Endothelial cell of umbilical vein (primary cell): ENCODE measurements at regions not wholly inside any gene's neighbourhood (a gene's known extent, or its start where the extent isn't known, plus 50 kb on each side); places are given as distances from the start of the nearest gene placed in this dataset.

Experiments used
- BruUV-seq: library from RNA; stranded (reverse); fragments of 400-500 nt; replicated peaks from 2 replicates; lab custom pipeline; 2021; lab: Mats Ljungman, UMichigan
- CTCF ChIA-PET: fragments of 300-600, 350-600 bp; sonication (Branson Sonifier 250); formaldehyde crosslinking; loops from one replicate; lab custom pipeline; 2021; ENCODE audit warnings: antibody characterized with exemption, inconsistent platforms; lab: Charles Lee
- POLR2A ChIA-PET: fragments of 300-600, 350-600 bp; sonication (Branson Sonifier 250); formaldehyde crosslinking; loops from one replicate; lab custom pipeline; 2021; ENCODE audit warnings: antibody characterized with exemption, inconsistent platforms; lab: Charles Lee
- DNase-seq: peaks from one replicate; pipeline ENCODE4 v3.0.0-alpha.2; 2011; ENCODE audit warnings: low read depth, low spot score
- FAIRE-seq: peaks from 2 replicates; lab custom pipeline; 2011; peaks lifted over from hg19 to GRCh38; lab: Jason Lieb, UNC
- H2AFZ ChIP-seq: 2 replicates; pipeline ENCODE4 v1.6.0; 2012; ENCODE audit warnings: low read depth, low read length, control low read depth, inconsistent platforms
- H3K27ac ChIP-seq: 2 replicates; pipeline ENCODE4 v1.5.1; 2011; ENCODE audit warnings: low read depth, mild to moderate bottlenecking, control low read depth, low read length, moderate library complexity; ENCODE audit not compliant: insufficient read depth
- H3K27me3 ChIP-seq, 2 experiments: 2 replicates each; pipeline versions ENCODE4 v1.6.0 to v1.6.1; 2011; ENCODE audit warnings: low read length in 2 of 2, mixed read lengths in 1 of 2; ENCODE audit not compliant: control insufficient read depth in 2 of 2, insufficient read depth in 2 of 2
- H3K36me3 ChIP-seq, 2 experiments: 2 replicates in 1 of 2; 3 replicates in 1 of 2; pipeline ENCODE4 v1.5.1; 2011; ENCODE audit warnings: low read length in 2 of 2, mild to moderate bottlenecking in 1 of 2, moderate library complexity in 1 of 2; ENCODE audit not compliant: control insufficient read depth in 2 of 2, insufficient read depth in 2 of 2; ENCODE audit errors: extremely low read depth in 1 of 2
- H3K4me1 ChIP-seq: 3 replicates; pipeline ENCODE4 v1.5.1; 2011; ENCODE audit warnings: mild to moderate bottlenecking, low read length; ENCODE audit not compliant: control insufficient read depth, insufficient read depth; ENCODE audit errors: extremely low read depth
- H3K4me2 ChIP-seq: 2 replicates; pipeline ENCODE4 v1.6.1; 2011; ENCODE audit warnings: low read length, control low read depth, mixed read lengths; ENCODE audit not compliant: insufficient read depth
- H3K4me3 ChIP-seq, 3 experiments: fragments of 200-600 bp in 1 of 3; sonication (generic), shearing (Covaris generic) in 1 of 3; replicated peaks in 1 of 3; 2 replicates each; pipeline ENCODE4 v1.5.1; 2011 to 2016; ENCODE audit warnings: control low read depth in 3 of 3, low read length in 3 of 3, mild to moderate bottlenecking in 2 of 3, inconsistent platforms in 1 of 3, low read depth in 1 of 3, moderate library complexity in 1 of 3; ENCODE audit not compliant: insufficient read depth in 1 of 3
- H3K79me2 ChIP-seq: 2 replicates; pipeline ENCODE4 v1.6.0; 2012; ENCODE audit warnings: low read length, inconsistent platforms; ENCODE audit not compliant: control insufficient read depth, insufficient read depth
- H3K9ac ChIP-seq: replicated peaks from 2 replicates; pipeline ENCODE3; 2011; ENCODE audit warnings: low read length, control low read depth; ENCODE audit not compliant: insufficient read depth; ENCODE audit errors: extremely low read depth
- H3K9me1 ChIP-seq: replicated peaks from 3 replicates; pipeline ENCODE4 v1.6.0; 2011; ENCODE audit warnings: mild to moderate bottlenecking, low read length; ENCODE audit not compliant: control insufficient read depth, insufficient read depth; ENCODE audit errors: extremely low read depth
- H3K9me3 ChIP-seq: replicated peaks from 2 replicates; pipeline ENCODE4 v1.5.1; 2012; ENCODE audit warnings: low read length, inconsistent platforms; ENCODE audit not compliant: control insufficient read depth, insufficient read depth
- H4K20me1 ChIP-seq: replicated peaks from 2 replicates; pipeline ENCODE3; 2011; ENCODE audit warnings: mild to moderate bottlenecking, low read length; ENCODE audit not compliant: control insufficient read depth, insufficient read depth; ENCODE audit errors: extremely low read depth
- CTCF ChIP-seq, 2 donors: IDR thresholded peaks; 1 replicate in 1 of 2; 2 replicates in 1 of 2; pipeline ENCODE4 v1.5.1; 2011; ENCODE audit warnings: low read length in 2 of 2, mild to moderate bottlenecking in 2 of 2, moderate library complexity in 2 of 2, control low read depth in 1 of 2, inconsistent platforms in 1 of 2, low read depth in 1 of 2; ENCODE audit not compliant: insufficient read depth in 1 of 2; ENCODE audit errors: extremely low read depth in 1 of 2
- EZH2 ChIP-seq: IDR thresholded peaks from 2 replicates; pipeline ENCODE4 v1.6.1; 2012; ENCODE audit warnings: borderline replicate concordance, low read depth, mild to moderate bottlenecking, moderate library complexity, low read length, inconsistent platforms; ENCODE audit not compliant: severe bottlenecking
- FOS ChIP-seq: IDR thresholded peaks from 2 replicates; pipeline ENCODE4 v1.6.1; 2011; ENCODE audit warnings: mild to moderate bottlenecking, low read length, moderate library complexity, borderline replicate concordance; ENCODE audit not compliant: insufficient read depth
- GATA2 ChIP-seq: IDR thresholded peaks from 2 replicates; pipeline ENCODE4 v1.7.0; 2011; ENCODE audit warnings: low read depth, mild to moderate bottlenecking, moderate library complexity, mixed read lengths, low read length; ENCODE audit not compliant: insufficient read length, insufficient read depth
- JUN ChIP-seq: IDR thresholded peaks from 2 replicates; pipeline ENCODE4 v1.6.1; 2011; ENCODE audit warnings: borderline replicate concordance, low read depth; ENCODE audit not compliant: insufficient read length, insufficient read depth
- MAX ChIP-seq: IDR thresholded peaks from 2 replicates; pipeline ENCODE4 v1.6.1; 2011; ENCODE audit not compliant: insufficient read depth, insufficient read length
- MYC ChIP-seq: IDR thresholded peaks from one replicate; pipeline ENCODE4 v1.6.1; 2011; ENCODE audit warnings: mild to moderate bottlenecking, low read depth, low read length
- POLR2A ChIP-seq: IDR thresholded peaks from 2 replicates; pipeline ENCODE4 v1.6.1; 2012; ENCODE audit warnings: low read depth, mild to moderate bottlenecking, control low read depth, low read length
- POLR2AphosphoS5 ChIP-seq: IDR thresholded peaks from 2 replicates; pipeline ENCODE4 v1.6.1; 2012; ENCODE audit warnings: low read depth, mild to moderate bottlenecking, control low read depth, low read length, moderate library complexity; ENCODE audit not compliant: insufficient read depth
- dilution Hi-C: fragments of 300-500 bp; cut with MboI; formaldehyde crosslinking; loops from one replicate; pipeline ENCODE4 v1.15.0; 2019; ENCODE audit warnings: low sequenced_read_pairs; ENCODE audit not compliant: extremely low pct_ligation_motif_present
- intact Hi-C: fragments of 100-400 bp; cut with micrococcal nuclease; formaldehyde crosslinking; loops from one replicate; pipeline ENCODE4 v1.10.0; 2022

- ChIA-PET CTCF (interaction anchor here (1.3 kb wide), 1 partner anchor 9 kb away, joined by 3 read pairs; no protein-coding TSS in a partner anchor), POLR2A (no interaction called here)
- BruUV-seq, result no TSS peak
- DNase-seq, result no peak
- Histone ChIP-seq H3K4me3 (no peak overlapping the region), H3K9ac (no peak overlapping the region), H2AFZ (no peak overlapping the region), H3K9me1 (no peaks in the 10 kb centered on the region), H3K27ac (no peak overlapping the region), H3K4me1 (no peaks in the 10 kb centered on the region), H4K20me1 (no peaks in the 10 kb centered on the region), H3K4me2 (no peak overlapping the region), H3K79me2 (no peaks in the 10 kb centered on the region), H3K27me3 (no peaks in the 10 kb centered on the region), H3K36me3 (no peaks in the 10 kb centered on the region), H3K9me3 (no peaks in the 10 kb centered on the region)
- intact Hi-C loops (no loop called here), dilution Hi-C loops (no loop called here)
- FAIRE-seq, result no peak
- TF ChIP-seq MAX, result no peak
- TF ChIP-seq FOS, result no peak
- no peak for TF ChIP-seq JUN
- TF ChIP-seq EZH2, result no peak
- TF ChIP-seq GATA2, result no peak
- TF ChIP-seq MYC, result no peak
- no peak for TF ChIP-seq CTCF (IDR thresholded peaks at IDR 0.05; ENCODE audit: extremely low read depth in 1 of 2, insufficient read depth in 1 of 2, low read depth in 1 of 2, low read length in 2 of 2)
- TF ChIP-seq POLR2AphosphoS5, result no peak
- TF ChIP-seq POLR2A, result no peak
These were observed 377.6 kb downstream of the IRS2 start for GRCh38 chr13:109408591-109409382.
